Naive thymus-derived CD4-positive, alpha-beta T cell (primary cell): ENCODE measurements at regions not wholly inside any gene's neighbourhood (a gene's known extent, or its start where the extent isn't known, plus 50 kb on each side); places are given as distances from the start of the nearest gene placed in this dataset.

ENCODE experiments used
- ATAC-seq: fragments of 150-1000 bp; cut with Tn5 transposase; 2 replicates; pipeline ENCODE4 v1.10.0; 2021; ENCODE audit warnings: mild to moderate bottlenecking, moderate library complexity
- CTCF ChIA-PET: fragments of 350-600 bp; sonication (Branson Sonifier 250); formaldehyde crosslinking; loops from one replicate; lab custom pipeline; 2021; ENCODE audit warnings: antibody characterized with exemption; lab: Charles Lee
- POLR2A ChIA-PET: fragments of 350-600 bp; sonication (Branson Sonifier 250); formaldehyde crosslinking; loops from one replicate; lab custom pipeline; 2021; ENCODE audit warnings: antibody characterized with exemption, inconsistent platforms; lab: Charles Lee
- DNase-seq, 9 donors: peaks; one replicate each; pipeline versions ENCODE4 v3.0.0 to v3.0.0-alpha.2; 2020 to 2022; ENCODE audit warnings: mixed read lengths in 1 of 9
- H3K27ac ChIP-seq: one replicate; pipeline ENCODE4 v1.7.0; 2013; ENCODE audit warnings: mild to moderate bottlenecking, low read depth, low read length, moderate library complexity
- H3K27me3 ChIP-seq, 2 donors: one replicate each; pipeline ENCODE4 v1.7.0; 2013; ENCODE audit warnings: low read length in 2 of 2, mild to moderate bottlenecking in 2 of 2, moderate library complexity in 2 of 2; ENCODE audit not compliant: control insufficient read depth in 2 of 2, insufficient read depth in 2 of 2
- H3K36me3 ChIP-seq, 3 experiments: 1 replicate in 2 of 3; 2 replicates in 1 of 3; pipeline ENCODE4 v1.7.0; 2013; ENCODE audit warnings: low read length in 3 of 3, mild to moderate bottlenecking in 3 of 3, moderate library complexity in 1 of 3; ENCODE audit not compliant: insufficient read depth in 3 of 3, control insufficient read depth in 2 of 3
- H3K4me1 ChIP-seq, 2 donors: one replicate each; pipeline ENCODE4 v1.7.0; 2013; ENCODE audit warnings: low read length in 2 of 2, mild to moderate bottlenecking in 2 of 2, moderate library complexity in 1 of 2; ENCODE audit not compliant: control insufficient read depth in 2 of 2, insufficient read depth in 2 of 2
- H3K4me3 ChIP-seq: 2 replicates; pipeline ENCODE4 v1.7.0; 2013; ENCODE audit warnings: mild to moderate bottlenecking, low read length
- H3K9me3 ChIP-seq, 3 experiments: 1 replicate in 2 of 3; 2 replicates in 1 of 3; pipeline ENCODE4 v1.7.0; 2013; ENCODE audit warnings: low read length in 3 of 3; ENCODE audit not compliant: control insufficient read depth in 2 of 3
- H3K27ac Mint-ChIP-seq, 9 donors: one replicate each; pipeline ENCODE4 v1.8.0; 2020 to 2022; ENCODE audit warnings: mixed read lengths in 9 of 9, mild to moderate bottlenecking in 8 of 9, moderate library complexity in 5 of 9, inconsistent platforms in 2 of 9
- H3K27me3 Mint-ChIP-seq, 5 donors: one replicate each; pipeline ENCODE4 v1.8.0; 2021 to 2022; ENCODE audit warnings: mixed read lengths in 5 of 5, mild to moderate bottlenecking in 1 of 5
- H3K36me3 Mint-ChIP-seq, 5 donors: one replicate each; pipeline ENCODE4 v1.8.0; 2020 to 2022; ENCODE audit warnings: mixed read lengths in 5 of 5, mild to moderate bottlenecking in 3 of 5, inconsistent platforms in 1 of 5
- H3K4me1 Mint-ChIP-seq, 7 donors: one replicate each; pipeline ENCODE4 v1.8.0; 2020 to 2022; ENCODE audit warnings: mixed read lengths in 7 of 7, mild to moderate bottlenecking in 3 of 7, inconsistent platforms in 1 of 7
- H3K4me3 Mint-ChIP-seq, 10 donors: one replicate each; pipeline ENCODE4 v1.8.0; 2020 to 2022; ENCODE audit warnings: mild to moderate bottlenecking in 10 of 10, mixed read lengths in 10 of 10, moderate library complexity in 6 of 10, inconsistent platforms in 2 of 10
- H3K9me3 Mint-ChIP-seq, 11 donors: one replicate each; pipeline ENCODE4 v1.8.0; 2020 to 2022; ENCODE audit warnings: mixed read lengths in 11 of 11, mild to moderate bottlenecking in 4 of 11, inconsistent platforms in 1 of 11, moderate library complexity in 1 of 11
- intact Hi-C, 2 donors: fragments of 100-400 bp; cut with micrococcal nuclease; formaldehyde crosslinking; loops; one replicate each; pipeline ENCODE4 v1.15.1; 2023

DNA sequence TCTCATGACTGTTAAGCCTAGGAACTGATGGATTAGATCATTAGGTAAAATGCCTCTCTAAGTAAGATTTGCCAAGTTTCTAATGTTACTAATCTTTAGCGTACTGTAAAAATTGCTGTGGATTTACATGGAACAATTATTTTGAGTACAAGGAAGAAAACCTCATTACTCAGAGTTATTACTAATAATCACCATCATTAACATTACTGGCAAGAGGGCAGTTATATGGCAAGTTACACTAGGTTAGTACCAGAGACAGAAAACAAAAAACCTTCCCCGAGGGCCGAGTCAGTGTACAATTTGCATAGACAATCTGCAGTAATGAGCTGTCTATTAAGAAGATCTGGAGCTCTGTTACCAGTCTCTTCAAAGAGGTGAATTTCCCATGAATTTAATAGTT is 775.6 kb downstream of the GATA3 start:
- Mint-ChIP-seq H3K27me3 (peaks cover 0 to 6% (median 0%) of the 10 kb centered on the region in 5 donors), H3K4me1 (no peaks in the 10 kb centered on the region), H3K36me3 (peaks cover 0 to 3% (median 0%) of the 10 kb centered on the region in 5 donors), H3K9me3 (peaks cover 0 to 2% (median 0%) of the 10 kb centered on the region in 11 donors), H3K4me3 (no peak overlapping the region), H3K27ac (no peak overlapping the region)
- DNase-seq (no peak), ATAC-seq (no peak)
- H3K9me3 ChIP-seq, result no peaks in the 10 kb centered on the region
- intact Hi-C loops, result no loop called here
- H3K27ac ChIP-seq, result no peak overlapping the region
- no peak overlapping the region for H3K4me3 ChIP-seq
- H3K36me3 ChIP-seq, result no peaks in the 10 kb centered on the region
- no peaks in the 10 kb centered on the region for H3K27me3 ChIP-seq
- ChIA-PET POLR2A (no interaction called here), CTCF (no interaction called here)
- no peaks in the 10 kb centered on the region for H3K4me1 ChIP-seq

DNA sequence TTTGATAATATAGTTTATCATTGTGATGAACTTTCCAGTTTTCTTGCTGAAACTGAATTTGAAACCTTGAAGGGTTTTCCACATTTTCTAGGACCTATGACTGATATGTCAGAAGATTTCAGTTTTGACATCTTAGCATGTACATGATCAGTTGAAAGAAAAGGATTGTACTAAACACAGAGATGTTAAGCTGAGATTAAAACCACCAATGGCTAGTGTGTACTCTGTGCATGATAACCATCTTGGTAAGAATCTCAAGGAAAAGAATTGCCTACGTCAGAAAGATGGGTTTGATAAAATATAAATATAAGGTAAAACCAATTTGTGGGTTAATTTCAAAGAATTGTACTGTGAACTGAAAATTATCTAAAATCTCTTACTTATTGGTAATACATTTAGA is 776.4 kb downstream of the GATA3 start:
- Mint-ChIP-seq H3K36me3 (peaks cover 0 to 3% (median 0%) of the 10 kb centered on the region in 5 donors), H3K27me3 (no peaks in the 10 kb centered on the region), H3K4me3 (no peak overlapping the region), H3K4me1 (no peaks in the 10 kb centered on the region), H3K27ac (no peak overlapping the region), H3K9me3 (peaks cover 0 to 2% (median 0%) of the 10 kb centered on the region in 11 donors)
- Histone ChIP-seq H3K27ac (no peak overlapping the region), H3K4me1 (no peaks in the 10 kb centered on the region), H3K9me3 (no peaks in the 10 kb centered on the region), H3K27me3 (no peaks in the 10 kb centered on the region), H3K4me3 (no peak overlapping the region), H3K36me3 (no peaks in the 10 kb centered on the region)
- no peak for ATAC-seq
- intact Hi-C loops, result no loop called here
- CTCF ChIA-PET, result no interaction called here
- POLR2A ChIA-PET, result no interaction called here
- no peak for DNase-seq

DNA sequence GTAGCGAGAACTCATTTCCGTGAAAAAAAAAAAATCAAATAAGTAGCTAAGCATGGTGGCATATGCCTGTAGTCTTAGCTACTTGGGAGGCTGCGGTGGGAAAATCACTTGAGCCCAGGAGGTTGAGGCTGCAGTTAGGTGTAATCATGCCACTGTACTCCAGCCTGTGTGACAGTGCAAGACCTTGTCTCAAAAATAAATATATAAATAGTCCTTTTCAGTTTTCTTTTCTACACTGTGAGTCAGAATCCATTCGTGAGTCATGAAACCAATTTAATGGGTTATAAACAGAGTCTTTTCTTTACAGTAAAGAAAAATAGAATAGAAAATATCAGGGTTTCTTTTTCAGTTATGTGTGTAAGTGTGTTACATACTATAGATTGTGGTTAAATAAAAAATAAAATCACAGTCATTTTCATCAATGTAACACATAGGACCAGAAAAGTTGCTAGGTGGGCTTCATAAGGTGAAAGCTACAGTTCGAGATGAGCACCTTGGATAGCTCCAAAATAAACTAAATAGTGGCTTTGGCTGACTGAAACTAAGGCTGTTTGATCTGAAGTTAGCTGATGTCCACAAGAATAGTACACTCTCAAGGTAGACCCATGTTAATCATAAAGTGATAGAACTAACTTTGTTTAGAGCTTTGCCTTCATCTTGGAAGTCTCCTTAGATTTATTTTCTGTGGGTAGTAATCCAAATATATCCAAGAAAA is 781.1 kb downstream of the GATA3 start:
- H3K27me3 Mint-ChIP-seq, result peaks cover 0 to 7% (median 0%) of the 10 kb centered on the region in 5 donors
- H3K4me3 ChIP-seq, result no peak overlapping the region
- intact Hi-C loops, result no loop called here
- no peaks in the 10 kb centered on the region for H3K27me3 ChIP-seq
- no peaks in the 10 kb centered on the region for H3K36me3 Mint-ChIP-seq
- H3K4me1 Mint-ChIP-seq, result no peaks in the 10 kb centered on the region
- H3K9me3 Mint-ChIP-seq, result peaks cover 0 to 12% (median 2%) of the 10 kb centered on the region in 11 donors
- ChIA-PET CTCF (interaction anchor here (0.5 kb wide), 1 partner anchor 640 kb away, joined by 3 read pairs; no protein-coding TSS in a partner anchor), POLR2A (no interaction called here)
- DNase-seq (no peak), ATAC-seq (no peak)
- no peak overlapping the region for H3K27ac Mint-ChIP-seq
- H3K4me3 Mint-ChIP-seq, result no peak overlapping the region
- H3K36me3 ChIP-seq, result no peaks in the 10 kb centered on the region
- no peak overlapping the region for H3K27ac ChIP-seq
- no peaks in the 10 kb centered on the region for H3K9me3 ChIP-seq
- H3K4me1 ChIP-seq, result no peaks in the 10 kb centered on the region

DNA sequence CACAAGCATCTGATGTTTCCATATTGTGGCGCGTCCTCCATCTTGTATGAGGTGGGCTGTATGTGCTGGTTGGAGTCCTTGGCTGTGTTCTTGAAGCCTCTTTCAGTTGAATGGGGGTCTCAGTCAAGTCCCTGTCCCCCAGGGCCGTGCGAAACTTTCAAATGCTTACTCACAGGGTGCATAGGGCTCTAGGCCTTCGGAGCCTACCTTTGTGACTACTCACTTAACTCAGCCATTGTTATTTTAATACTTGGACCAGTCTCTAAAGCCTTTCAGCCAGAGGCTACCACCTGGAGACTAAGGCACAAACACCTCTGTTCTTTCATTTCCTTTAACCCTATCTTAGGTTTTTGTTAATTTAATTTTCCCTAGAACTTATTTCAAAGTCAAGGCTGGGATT is 785.9 kb downstream of the GATA3 start:
- H3K27ac ChIP-seq, result no peak overlapping the region
- Mint-ChIP-seq H3K9me3 (peaks cover 0 to 32% (median 14%) of the 10 kb centered on the region in 11 donors), H3K4me1 (no peaks in the 10 kb centered on the region), H3K27ac (no peak overlapping the region), H3K4me3 (no peak overlapping the region), H3K36me3 (peaks cover 0 to 6% (median 3%) of the 10 kb centered on the region in 5 donors), H3K27me3 (peaks cover 0 to 13% (median 5%) of the 10 kb centered on the region in 5 donors)
- ATAC-seq (no peak), DNase-seq (no peak)
- no peak overlapping the region for H3K4me3 ChIP-seq
- intact Hi-C loops, result loop anchor here in 1 of 2 donors (10.0 kb wide), 1 partner anchor 364 kb away; no protein-coding TSS in a partner anchor
- ChIA-PET POLR2A (no interaction called here), CTCF (no interaction called here)
- no peaks in the 10 kb centered on the region for H3K27me3 ChIP-seq
- H3K4me1 ChIP-seq, result no peaks in the 10 kb centered on the region
- H3K36me3 ChIP-seq, result no peaks in the 10 kb centered on the region
- H3K9me3 ChIP-seq, result no peaks in the 10 kb centered on the region

DNA sequence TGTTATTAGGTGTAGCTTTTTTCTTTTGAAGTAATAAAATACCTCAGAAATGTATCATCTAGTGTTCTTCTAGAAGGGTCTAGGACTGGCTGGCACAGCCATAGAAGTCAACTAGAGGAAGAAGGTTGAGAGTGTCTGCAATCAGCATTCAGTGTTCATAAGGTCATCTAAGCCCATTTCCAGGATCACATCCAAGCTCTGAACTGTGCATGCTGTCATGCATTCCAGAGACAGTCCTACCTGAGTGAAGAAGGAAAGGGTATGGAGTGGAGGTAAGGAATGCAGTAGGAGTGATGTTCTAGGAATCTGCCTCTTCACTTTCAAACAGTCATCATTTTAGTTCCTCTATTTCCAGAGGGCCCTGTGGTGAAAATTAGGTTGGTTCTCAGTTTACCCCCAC is 789.7 kb downstream of the GATA3 start:
- Histone ChIP-seq H3K27me3 (no peaks in the 10 kb centered on the region), H3K4me1 (no peaks in the 10 kb centered on the region), H3K27ac (no peak overlapping the region), H3K9me3 (no peaks in the 10 kb centered on the region), H3K36me3 (no peaks in the 10 kb centered on the region), H3K4me3 (no peak overlapping the region)
- DNase-seq (no peak), ATAC-seq (no peak)
- CTCF ChIA-PET, result no interaction called here
- H3K36me3 Mint-ChIP-seq, result peaks cover 0 to 6% (median 3%) of the 10 kb centered on the region in 5 donors
- H3K4me3 Mint-ChIP-seq, result no peak overlapping the region
- no peaks in the 10 kb centered on the region for H3K4me1 Mint-ChIP-seq
- peaks cover 0 to 26% (median 11%) of the 10 kb centered on the region in 5 donors for H3K27me3 Mint-ChIP-seq
- intact Hi-C loops, result loop anchor here in 1 of 2 donors (10.0 kb wide), 1 partner anchor 361 kb away; no protein-coding TSS in a partner anchor
- POLR2A ChIA-PET, result no interaction called here
- no peak overlapping the region for H3K27ac Mint-ChIP-seq
- H3K9me3 Mint-ChIP-seq, result peaks cover 0 to 23% (median 13%) of the 10 kb centered on the region in 11 donors

DNA sequence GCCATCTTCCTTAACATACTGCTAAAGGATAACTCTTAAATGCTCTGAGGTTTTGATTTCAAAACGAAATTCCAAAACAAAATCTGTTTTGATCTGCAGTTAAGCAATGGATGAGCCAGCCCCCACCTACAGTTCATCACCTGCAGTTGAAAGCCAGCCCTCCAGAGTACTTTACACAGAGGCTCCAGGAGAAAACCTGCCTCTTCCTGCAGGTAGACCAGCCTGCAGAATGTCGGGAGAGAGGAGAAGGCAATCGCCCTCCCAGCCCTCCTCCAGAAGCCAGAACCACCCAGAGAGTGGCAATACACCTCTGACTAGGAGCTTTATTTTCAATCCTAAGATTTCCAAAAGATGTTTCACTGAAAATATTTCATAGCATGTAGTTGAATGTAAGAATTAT is 798.1 kb downstream of the GATA3 start:
- POLR2A ChIA-PET, result no interaction called here
- H3K27ac Mint-ChIP-seq, result no peak overlapping the region
- H3K9me3 Mint-ChIP-seq, result no peaks in the 10 kb centered on the region
- H3K27me3 ChIP-seq, result no peaks in the 10 kb centered on the region
- no peaks in the 10 kb centered on the region for H3K4me1 Mint-ChIP-seq
- DNase-seq, result no peak
- no peaks in the 10 kb centered on the region for H3K36me3 ChIP-seq
- no peak overlapping the region for H3K4me3 Mint-ChIP-seq
- no peaks in the 10 kb centered on the region for H3K36me3 Mint-ChIP-seq
- H3K27ac ChIP-seq, result no peak overlapping the region
- no peak overlapping the region for H3K4me3 ChIP-seq
- no peaks in the 10 kb centered on the region for H3K9me3 ChIP-seq
- H3K4me1 ChIP-seq, result no peaks in the 10 kb centered on the region
- H3K27me3 Mint-ChIP-seq, result peaks cover 0 to 10% (median 8%) of the 10 kb centered on the region in 5 donors
- ATAC-seq, result no peak
- CTCF ChIA-PET, result no interaction called here
- intact Hi-C loops, result no loop called here

DNA sequence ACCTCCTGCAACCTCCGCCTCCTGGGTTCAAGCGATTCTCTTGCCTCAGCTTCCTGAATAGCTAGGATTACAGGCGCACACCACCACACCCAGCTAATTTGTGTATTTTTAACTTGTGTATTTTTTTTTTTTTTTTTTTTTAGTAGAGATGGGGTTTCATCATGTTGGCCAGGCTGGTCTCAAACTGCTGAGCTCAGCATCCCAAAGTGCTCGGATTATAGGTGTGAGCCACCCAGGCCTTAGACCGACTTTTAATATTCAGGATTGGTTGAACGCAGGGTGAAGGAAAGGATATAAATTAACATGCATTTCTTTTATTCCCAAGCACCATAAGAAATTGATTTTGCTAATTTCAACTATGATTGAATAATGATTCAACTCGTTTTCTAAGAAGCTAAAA is 798.6 kb downstream of the GATA3 start:
- ATAC-seq, result no peak
- ChIA-PET POLR2A (interaction anchor here (0.6 kb wide), 1 partner anchor 40 kb away, joined by 3 read pairs; no protein-coding TSS in a partner anchor), CTCF (no interaction called here)
- Mint-ChIP-seq H3K27me3 (peaks cover 0 to 8% (median 4%) of the 10 kb centered on the region in 5 donors), H3K4me3 (no peak overlapping the region), H3K36me3 (no peaks in the 10 kb centered on the region), H3K9me3 (no peaks in the 10 kb centered on the region), H3K4me1 (no peaks in the 10 kb centered on the region), H3K27ac (no peak overlapping the region)
- Histone ChIP-seq H3K4me3 (no peak overlapping the region), H3K36me3 (no peaks in the 10 kb centered on the region), H3K27me3 (no peaks in the 10 kb centered on the region), H3K9me3 (no peaks in the 10 kb centered on the region), H3K4me1 (no peaks in the 10 kb centered on the region), H3K27ac (no peak overlapping the region)
- no peak for DNase-seq
- intact Hi-C loops, result no loop called here
